Ovary (tissue), 7 donors: ENCODE measurements at regions not wholly inside any gene's neighbourhood (a gene's known extent, or its start where the extent isn't known, plus 50 kb on each side); places are given as distances from the start of the nearest gene placed in this dataset.

ENCODE experiments used
- DNase-seq, 5 donors: peaks; one replicate each; pipeline ENCODE4 v3.0.0-alpha.2; 2019 to 2020
- H3K27ac ChIP-seq, 2 donors: fragments of 200-600 bp; one replicate each; pipeline versions ENCODE4 v1.5.1 to v1.8.0; 2019 to 2022
- H3K27me3 ChIP-seq: fragments of 200-600 bp; one replicate; pipeline ENCODE4 v1.8.0; 2022
- H3K36me3 ChIP-seq: fragments of 200-600 bp; sonication (generic); one replicate; pipeline ENCODE4 v1.5.1; 2019
- H3K4me1 ChIP-seq: one replicate; pipeline ENCODE4 v1.8.1; 2013; ENCODE audit warnings: mild to moderate bottlenecking, moderate library complexity; ENCODE audit not compliant: insufficient read depth
- H3K4me3 ChIP-seq: fragments of 200-600 bp; sonication (generic); one replicate; pipeline ENCODE4 v1.5.1; 2017
- H3K9me3 ChIP-seq, 2 donors: fragments of 200-600 bp in 1 of 2; sonication (generic) in 1 of 2; one replicate each; pipeline versions ENCODE4 v1.5.1 to v1.8.1; 2013 to 2019; ENCODE audit warnings: mild to moderate bottlenecking in 1 of 2, moderate library complexity in 1 of 2
- CTCF ChIP-seq, 3 donors: fragments of 450-650 bp in 2 of 3; fragments of 200-600 bp in 1 of 3; IDR thresholded peaks; one replicate each; pipeline versions ENCODE4 v1.5.1 to v1.8.0; 2016 to 2022; ENCODE audit warnings: antibody characterized with exemption in 3 of 3, mild to moderate bottlenecking in 1 of 3
- EP300 ChIP-seq: sonication (generic); formaldehyde crosslinking; IDR thresholded peaks from one replicate; pipeline ENCODE4 v1.6.1; 2017; ENCODE audit warnings: antibody characterized with exemption
- POLR2A ChIP-seq: fragments of 450-650 bp; IDR thresholded peaks from one replicate; pipeline ENCODE4 v1.6.1; 2017; ENCODE audit warnings: antibody characterized with exemption, mild to moderate bottlenecking, moderate library complexity
- WGBS, 3 donors: extraction: QIAGEN DNeasy Blood & Tissue Kit in 1 of 3; methylation state at CpG; one replicate each; pipeline versions ENCODE4 v1.1.5 to v1.1.7; 2013 to 2017; 5-methylcytosine and 5-hydroxymethylcytosine counted together
- intact Hi-C, 4 donors: fragments of 100-400 bp; cut with DNase I; formaldehyde crosslinking; loops; one replicate each; pipeline versions ENCODE4 v1.11.0 to v1.15.1; 2022 to 2023
- donor health status: DM: no; HTN: no; CAD: no; lungs with moderate emphysema.
- donor health status: DM: no; HTN: no; CAD: no.
- donor health status: Bipolar disorder and iron deficiency.
- donor health status: DM: no; HTN: no; CAD: no.
- donor health status: DM: yes; HTN: yes; CAD: no.

- WGBS, 3 donors: 95 to 96% (median 95%) methylated on average over 2 of the region's 2 CpGs
- intact Hi-C loops: loop anchor here in 1 of 4 donors (10.0 kb wide), 1 partner anchor 203 kb away; the partner anchor contains the start of gene ETS2
- TF ChIP-seq POLR2A (no peak), CTCF (IDR thresholded peaks at IDR 0.05) (no peak), EP300 (no peak)
These were observed 175.3 kb downstream of the PSMG1 start for GRCh38 chr21:39007985-39008384.

GRCh38 chr21:39007532-39007931 is 175.7 kb downstream of the PSMG1 start:
- WGBS, 3 donors: 74 to 84% (median 83%) methylated on average over 8 of the region's 8 CpGs

More at GRCh38 chr21:39007985-39008384, 175.3 kb downstream of the PSMG1 start:
- H3K27me3 ChIP-seq: no peaks in the 10 kb centered on the region
- no peaks in the 10 kb centered on the region for H3K36me3 ChIP-seq
- H3K4me1 ChIP-seq: peaks cover 12% of the 10 kb centered on the region
- H3K9me3 ChIP-seq: no peaks in the 10 kb centered on the region
- no peak overlapping the region for H3K4me3 ChIP-seq
- H3K27ac ChIP-seq: no peak overlapping the region
- DNase-seq: no peak

GRCh38 chr21:39006571-39007311 is 176.5 kb downstream of the PSMG1 start:
- TF ChIP-seq EP300 (peak; percentile 10), CTCF (IDR thresholded peaks at IDR 0.05) (no peak)
- peak overlapping the region in 1 of 2 donors; percentile 44 for H3K27ac ChIP-seq
- H3K36me3 ChIP-seq: no peaks in the 10 kb centered on the region
- H3K4me1 ChIP-seq: peaks cover 12% of the 10 kb centered on the region
- intact Hi-C loops: loop anchor here in 1 of 4 donors (10.0 kb wide), 1 partner anchor 202 kb away; the partner anchor contains the start of gene ETS2
- DNase-seq: peak; percentile 54 to 81 (median 73)
- 18 to 32% (median 23%) methylated on average over 7 of the region's 7 CpGs for WGBS, 3 donors
- no peaks in the 10 kb centered on the region for H3K27me3 ChIP-seq
- H3K4me3 ChIP-seq: no peak overlapping the region
- H3K9me3 ChIP-seq: no peaks in the 10 kb centered on the region

More at GRCh38 chr21:39007532-39007931, 175.7 kb downstream of the PSMG1 start:
- H3K27me3 ChIP-seq: no peaks in the 10 kb centered on the region
- H3K36me3 ChIP-seq: no peaks in the 10 kb centered on the region
- peaks cover 12% of the 10 kb centered on the region for H3K4me1 ChIP-seq
- H3K4me3 ChIP-seq: no peak overlapping the region
- no peaks in the 10 kb centered on the region for H3K9me3 ChIP-seq
- intact Hi-C loops: loop anchor here in 1 of 4 donors (10.0 kb wide), 1 partner anchor 203 kb away; the partner anchor contains the start of gene ETS2
- no peak overlapping the region for H3K27ac ChIP-seq
- TF ChIP-seq POLR2A (no peak), EP300 (no peak), CTCF (IDR thresholded peaks at IDR 0.05) (no peak)
- no peak for DNase-seq

- H3K36me3 ChIP-seq: no peaks in the 10 kb centered on the region
- no peaks in the 10 kb centered on the region for H3K9me3 ChIP-seq
- H3K4me1 ChIP-seq: peaks cover 12% of the 10 kb centered on the region
- peak overlapping the region; percentile 11 to 48 for H3K27ac ChIP-seq
- DNase-seq: no peak
- TF ChIP-seq POLR2A: no peak
- no peak for TF ChIP-seq CTCF (IDR thresholded peaks at IDR 0.05)
- TF ChIP-seq EP300: no peak
- no peaks in the 10 kb centered on the region for H3K27me3 ChIP-seq
- WGBS, 3 donors: 72 to 92% (median 73%) methylated on average over 3 of the region's 3 CpGs
- intact Hi-C loops: loop anchor here in 1 of 4 donors (10.0 kb wide), 1 partner anchor 201 kb away; the partner anchor contains the start of gene ETS2
- H3K4me3 ChIP-seq: no peak overlapping the region
These were observed 177.8 kb downstream of the PSMG1 start for GRCh38 chr21:39005502-39005787.
